ENCODE measurements at regions not wholly inside any gene's neighbourhood (a gene's known extent, or its start where the extent isn't known, plus 50 kb on each side); places are given as distances from the start of the nearest gene placed in this dataset.
"Not testable (repeated sequence)": the region's sequence is repeated elsewhere in the genome, so short reads cannot be mapped to it uniquely, and the experiment has no call there.

- DNase-seq = no peak
Measured at GRCh38 chr14:35174342-35174741, 52.0 kb downstream of the PRORP start.

GRCh38 chr14:35180179-35180578, 57.8 kb downstream of the PRORP start:
- no peak for DNase-seq

GRCh38 chr14:35184891-35185290, 62.5 kb downstream of the PRORP start:
- DNase-seq = not testable (repeated sequence)

GRCh38 chr14:35189422-35189821, 67.1 kb downstream of the PRORP start:
- DNase-seq = no peak

GRCh38 chr14:35193161-35193560, 70.8 kb downstream of the PRORP start:
- DNase-seq = no peak

GRCh38 chr14:35194183-35194582, 71.8 kb downstream of the PRORP start:
- not testable (repeated sequence) for DNase-seq

GRCh38 chr14:35196571-35196970, 74.2 kb downstream of the PRORP start:
- DNase-seq = no peak

GRCh38 chr14:35197015-35197414, 74.7 kb downstream of the PRORP start:
- DNase-seq = peak; percentile 2

- DNase-seq = no peak
Measured at GRCh38 chr14:35201066-35201465, 78.7 kb downstream of the PRORP start.

- no peak for DNase-seq
Measured at GRCh38 chr14:35202195-35202594, 79.8 kb downstream of the PRORP start.

GRCh38 chr14:35205737-35206136, 83.4 kb downstream of the PRORP start:
- no peak for DNase-seq

- DNase-seq = no peak
Measured at GRCh38 chr14:35211067-35211466, 81.1 kb upstream of the PSMA6 start.

GRCh38 chr14:35212471-35213142, 79.6 kb upstream of the PSMA6 start:
- no peak for DNase-seq

GRCh38 chr14:35213143-35213788, 78.9 kb upstream of the PSMA6 start:
- DNase-seq = no peak

GRCh38 chr14:35213869-35214387, 78.3 kb upstream of the PSMA6 start:
- DNase-seq = peak; percentile 16

GRCh38 chr14:35214402-35214801, 77.8 kb upstream of the PSMA6 start:
- DNase-seq = not testable (repeated sequence)

GRCh38 chr14:35215110-35215813, 76.9 kb upstream of the PSMA6 start:
- peak; percentile 57 for DNase-seq

- not testable (repeated sequence) for DNase-seq
Measured at GRCh38 chr14:35218176-35218575, 74.0 kb upstream of the PSMA6 start.

- no peak for DNase-seq
Measured at GRCh38 chr14:35218963-35219362, 73.2 kb upstream of the PSMA6 start.

- no peak for DNase-seq
Measured at GRCh38 chr14:35220027-35220676, 72.0 kb upstream of the PSMA6 start.

- no peak for DNase-seq
Measured at GRCh38 chr14:35220920-35221319, 71.3 kb upstream of the PSMA6 start.

- no peak for DNase-seq
Measured at GRCh38 chr14:35221462-35221861, 70.7 kb upstream of the PSMA6 start.

GRCh38 chr14:35222324-35222723, 69.9 kb upstream of the PSMA6 start:
- no peak for DNase-seq
